Uterus (tissue), 2 donors: ENCODE measurements at regions not wholly inside any gene's neighbourhood (a gene's known extent, or its start where the extent isn't known, plus 50 kb on each side); places are given as distances from the start of the nearest gene placed in this dataset.

Experiments
- POLR2A ChIP-seq, 2 donors: fragments of 450-650 bp; IDR thresholded peaks; one replicate each; pipeline ENCODE4 v1.6.1; 2016; ENCODE audit warnings: antibody characterized with exemption in 2 of 2, mild to moderate bottlenecking in 1 of 2, moderate library complexity in 1 of 2
- TF ChIP-seq, protein P1 (sequence below), 4 experiments: fragments of 200-600 bp in 2 of 4; fragments of 450-650 bp in 2 of 4; sonication (generic) in 2 of 4; IDR thresholded peaks; one replicate each; pipeline ENCODE4 v1.5.1; 2016 to 2019; ENCODE audit warnings: antibody characterized with exemption in 4 of 4, mild to moderate bottlenecking in 2 of 4, moderate library complexity in 1 of 4

DNA sequence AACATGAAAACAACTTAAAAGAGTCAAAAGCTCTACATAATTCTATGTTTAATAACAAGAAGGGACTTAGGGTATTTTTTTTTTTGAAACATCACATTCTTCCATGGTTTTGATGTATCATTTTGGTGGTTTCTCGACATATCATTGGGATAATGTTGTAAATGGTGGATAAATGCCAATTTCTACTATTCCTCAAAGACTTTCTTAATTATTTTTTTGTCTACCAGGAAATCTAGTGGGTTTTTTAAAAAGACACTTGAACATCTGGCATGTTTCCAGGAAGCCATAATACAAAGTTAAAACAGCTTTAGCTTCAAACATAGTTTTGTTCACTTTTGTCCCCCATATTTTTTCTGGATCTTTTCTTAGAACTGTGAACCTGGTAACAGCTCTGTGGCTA is 200.4 kb downstream of the DKK1 start:
- TF ChIP-seq, protein P1, sequence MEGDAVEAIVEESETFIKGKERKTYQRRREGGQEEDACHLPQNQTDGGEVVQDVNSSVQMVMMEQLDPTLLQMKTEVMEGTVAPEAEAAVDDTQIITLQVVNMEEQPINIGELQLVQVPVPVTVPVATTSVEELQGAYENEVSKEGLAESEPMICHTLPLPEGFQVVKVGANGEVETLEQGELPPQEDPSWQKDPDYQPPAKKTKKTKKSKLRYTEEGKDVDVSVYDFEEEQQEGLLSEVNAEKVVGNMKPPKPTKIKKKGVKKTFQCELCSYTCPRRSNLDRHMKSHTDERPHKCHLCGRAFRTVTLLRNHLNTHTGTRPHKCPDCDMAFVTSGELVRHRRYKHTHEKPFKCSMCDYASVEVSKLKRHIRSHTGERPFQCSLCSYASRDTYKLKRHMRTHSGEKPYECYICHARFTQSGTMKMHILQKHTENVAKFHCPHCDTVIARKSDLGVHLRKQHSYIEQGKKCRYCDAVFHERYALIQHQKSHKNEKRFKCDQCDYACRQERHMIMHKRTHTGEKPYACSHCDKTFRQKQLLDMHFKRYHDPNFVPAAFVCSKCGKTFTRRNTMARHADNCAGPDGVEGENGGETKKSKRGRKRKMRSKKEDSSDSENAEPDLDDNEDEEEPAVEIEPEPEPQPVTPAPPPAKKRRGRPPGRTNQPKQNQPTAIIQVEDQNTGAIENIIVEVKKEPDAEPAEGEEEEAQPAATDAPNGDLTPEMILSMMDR (IDR thresholded peaks at IDR 0.05): no peak
- TF ChIP-seq POLR2A (IDR thresholded peaks at IDR 0.05): no peak
